NB4 (cell line): ENCODE measurements at regions not wholly inside any gene's neighbourhood (a gene's known extent, or its start where the extent isn't known, plus 50 kb on each side); places are given as distances from the start of the nearest gene placed in this dataset.

Source experiments
- POLR2A ChIP-seq: IDR thresholded peaks from 2 replicates; pipeline ENCODE4 v1.6.1; 2011; ENCODE audit warnings: mild to moderate bottlenecking; ENCODE audit not compliant: insufficient read length; ENCODE audit errors: extremely low read depth
- TF ChIP-seq, protein P1 (sequence below): IDR thresholded peaks from one replicate; pipeline ENCODE4 v1.5.1; 2012; ENCODE audit warnings: low read depth, low read length

DNA sequence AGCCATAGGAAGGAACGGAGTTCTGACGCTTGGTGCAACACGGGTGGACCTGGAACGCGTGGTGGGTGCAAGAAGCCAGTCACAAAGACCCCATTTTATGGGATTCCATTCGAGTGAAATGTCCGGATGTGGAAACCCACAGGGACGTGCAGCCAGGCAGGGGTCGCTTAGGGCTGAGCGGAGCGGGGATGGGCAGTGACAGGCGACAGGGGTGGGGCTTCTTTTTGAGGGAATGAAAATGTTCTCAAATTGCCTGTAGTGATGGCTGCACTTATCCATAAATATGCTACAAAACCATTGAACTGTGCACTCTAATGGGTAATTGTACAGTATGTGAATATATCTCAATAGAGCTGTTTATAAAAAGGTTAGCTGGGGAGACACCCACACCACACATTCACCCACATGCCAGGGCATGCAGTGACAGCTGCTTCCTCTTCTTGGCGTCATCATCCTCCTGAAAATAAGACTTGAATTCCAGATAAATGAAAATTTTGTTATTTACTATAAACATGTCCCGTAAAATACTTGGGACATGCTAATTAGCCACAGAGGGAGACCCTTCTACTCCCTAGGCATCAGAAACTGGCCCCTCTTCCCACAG lies 71.3 kb upstream of the OLFM1 start:
- TF ChIP-seq POLR2A: no peak
- TF ChIP-seq, protein P1, sequence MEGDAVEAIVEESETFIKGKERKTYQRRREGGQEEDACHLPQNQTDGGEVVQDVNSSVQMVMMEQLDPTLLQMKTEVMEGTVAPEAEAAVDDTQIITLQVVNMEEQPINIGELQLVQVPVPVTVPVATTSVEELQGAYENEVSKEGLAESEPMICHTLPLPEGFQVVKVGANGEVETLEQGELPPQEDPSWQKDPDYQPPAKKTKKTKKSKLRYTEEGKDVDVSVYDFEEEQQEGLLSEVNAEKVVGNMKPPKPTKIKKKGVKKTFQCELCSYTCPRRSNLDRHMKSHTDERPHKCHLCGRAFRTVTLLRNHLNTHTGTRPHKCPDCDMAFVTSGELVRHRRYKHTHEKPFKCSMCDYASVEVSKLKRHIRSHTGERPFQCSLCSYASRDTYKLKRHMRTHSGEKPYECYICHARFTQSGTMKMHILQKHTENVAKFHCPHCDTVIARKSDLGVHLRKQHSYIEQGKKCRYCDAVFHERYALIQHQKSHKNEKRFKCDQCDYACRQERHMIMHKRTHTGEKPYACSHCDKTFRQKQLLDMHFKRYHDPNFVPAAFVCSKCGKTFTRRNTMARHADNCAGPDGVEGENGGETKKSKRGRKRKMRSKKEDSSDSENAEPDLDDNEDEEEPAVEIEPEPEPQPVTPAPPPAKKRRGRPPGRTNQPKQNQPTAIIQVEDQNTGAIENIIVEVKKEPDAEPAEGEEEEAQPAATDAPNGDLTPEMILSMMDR: no peak
